Hematopoietic multipotent progenitor cell (in vitro differentiated cells): ENCODE measurements at regions not wholly inside any gene's neighbourhood (a gene's known extent, or its start where the extent isn't known, plus 50 kb on each side); places are given as distances from the start of the nearest gene placed in this dataset.
A peak's percentile ranks its signal among the peaks of the same experiment; 100 is the strongest.
"Not testable (repeated sequence)": the region's sequence is repeated elsewhere in the genome, so short reads cannot be mapped to it uniquely, and the experiment has no call there.

Experiments
- DNase-seq, 3 donors: peaks; one replicate each; pipeline ENCODE4 v3.0.0-alpha.2; 2011 to 2015; ENCODE audit warnings: low read depth in 2 of 3, low spot score in 2 of 3

DNA sequence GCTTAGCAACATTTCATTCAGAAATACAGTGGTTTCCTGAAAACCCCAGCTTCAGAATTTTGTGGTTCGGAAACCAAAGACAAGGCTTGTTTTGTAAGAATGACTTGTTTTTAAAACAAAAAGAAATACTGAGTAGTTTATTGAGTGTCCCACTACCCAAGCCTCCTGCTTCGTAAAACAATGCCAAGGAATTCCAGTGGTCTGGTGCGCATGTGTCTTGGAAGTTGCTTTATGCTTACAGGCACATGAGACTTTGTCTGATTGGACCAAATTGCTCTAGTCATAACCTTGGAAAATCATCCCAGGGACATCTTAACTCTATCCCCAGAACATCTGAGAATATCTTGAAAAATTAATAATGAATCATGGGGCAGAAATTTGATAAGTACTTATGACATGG is 77.1 kb upstream of the FST start:
- no peak for DNase-seq

DNA sequence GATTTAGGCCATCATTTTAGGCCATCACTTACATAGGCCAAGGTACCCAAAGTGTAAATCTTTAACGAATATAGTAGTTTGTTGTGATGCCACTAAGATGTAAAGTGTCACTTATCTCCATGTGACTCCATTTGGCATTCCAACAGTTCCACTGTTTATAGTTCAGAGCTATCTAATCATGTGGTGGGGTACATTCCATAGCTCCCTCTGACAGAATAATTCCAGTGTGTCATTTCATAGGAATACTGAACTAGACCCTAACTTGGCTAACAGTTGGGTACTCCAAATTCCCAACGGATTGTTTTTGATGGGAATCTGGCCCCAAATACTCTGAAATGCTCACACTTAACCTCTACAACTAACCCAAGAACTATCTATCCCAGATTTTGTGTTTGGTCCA is 76.7 kb upstream of the FST start:
- no peak for DNase-seq

DNA sequence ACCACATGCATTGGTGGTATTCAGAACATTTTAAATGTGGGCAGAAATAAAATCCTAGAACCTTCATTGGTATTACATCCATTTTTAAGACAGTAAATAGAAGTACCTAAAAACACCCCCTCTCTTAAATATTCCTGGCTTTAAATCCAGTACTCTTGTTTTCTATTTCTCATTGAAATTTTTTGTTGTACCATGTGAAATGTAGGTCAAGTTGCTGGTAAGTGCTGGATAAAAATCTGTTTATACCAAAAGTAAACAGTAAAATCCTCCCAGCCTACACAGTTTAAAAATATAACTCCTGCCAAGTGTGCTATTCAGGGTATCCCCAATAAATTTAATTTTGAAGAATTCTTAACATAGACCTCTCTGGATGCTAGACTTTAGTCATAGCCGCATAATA is 75.0 kb upstream of the FST start:
- DNase-seq, result no peak

DNA sequence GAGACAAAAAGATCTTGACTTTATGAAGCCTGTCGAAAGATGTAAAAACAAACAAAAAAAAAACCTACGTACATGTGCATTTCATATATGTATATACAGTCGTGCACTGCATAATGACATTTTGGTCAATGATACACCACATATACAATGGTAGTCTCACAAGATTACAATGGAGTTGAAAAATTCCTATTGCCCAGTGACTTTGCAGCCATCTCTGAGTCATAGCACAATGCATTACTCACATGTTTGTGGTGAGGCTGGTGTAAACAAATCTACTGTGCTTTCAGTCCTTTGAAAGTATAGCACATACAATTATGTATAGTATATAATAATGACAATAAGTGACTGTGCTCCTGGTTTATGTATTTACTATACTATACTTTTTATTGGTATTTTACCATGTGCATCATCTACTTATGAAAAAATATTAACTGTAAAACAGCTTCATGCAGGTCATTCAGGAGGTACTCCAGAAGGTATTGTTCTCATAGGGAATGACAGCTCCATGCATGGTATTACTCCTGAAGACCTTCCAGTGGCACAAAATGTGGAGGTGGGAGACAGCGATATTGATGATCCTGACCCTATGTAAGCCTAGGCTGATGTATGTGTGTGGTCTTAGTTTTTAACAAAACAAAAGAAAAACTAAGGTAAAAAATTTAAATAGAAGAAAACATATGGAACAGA is 73.7 kb upstream of the FST start:
- DNase-seq, result no peak

- DNase-seq, result no peak
Measured at GRCh38 chr5:53407373-53407772, 73.1 kb upstream of the FST start.

DNA sequence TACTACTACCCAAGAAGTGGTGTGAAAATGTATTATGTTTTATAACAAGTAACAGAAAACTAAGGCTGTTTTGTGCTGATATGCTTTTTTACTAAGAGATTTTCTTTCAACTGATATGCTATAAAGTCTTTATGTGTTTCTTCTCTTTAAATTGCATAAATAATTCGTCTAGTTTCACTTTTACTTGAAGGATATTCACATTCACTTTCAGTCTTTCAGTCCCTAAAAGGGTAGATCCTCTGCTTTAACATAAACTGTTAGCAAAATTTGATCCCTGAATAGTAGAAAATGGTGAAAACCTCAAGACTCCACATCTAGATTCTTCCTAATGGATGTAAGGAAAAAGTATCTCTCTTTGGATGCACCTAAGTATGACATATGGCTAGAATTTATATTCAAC is 69.0 kb upstream of the FST start:
- peak in 1 of 3 donors; percentile 2 for DNase-seq

DNA sequence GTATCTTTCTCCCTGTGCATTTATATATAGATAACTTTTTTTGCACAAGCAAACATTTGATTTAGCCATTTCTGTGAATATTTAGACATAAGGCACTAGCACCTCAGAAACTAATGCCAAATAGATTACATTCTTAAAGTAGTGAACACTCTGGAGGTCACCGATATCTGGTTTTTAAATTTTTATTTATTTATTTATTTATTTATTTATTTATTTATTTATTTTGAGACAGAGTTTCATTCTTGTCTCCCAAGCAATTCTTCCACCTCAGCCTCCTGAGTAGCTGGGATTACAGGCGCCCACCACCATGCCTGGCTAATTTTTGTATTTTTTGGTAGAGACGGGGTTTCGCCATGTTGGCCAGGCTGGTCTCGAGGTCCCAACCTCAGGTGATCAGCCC is 67.9 kb upstream of the FST start:
- DNase-seq, result not testable (repeated sequence)

- DNase-seq, result no peak
Measured at GRCh38 chr5:53416144-53416738, 64.2 kb upstream of the FST start.

DNA sequence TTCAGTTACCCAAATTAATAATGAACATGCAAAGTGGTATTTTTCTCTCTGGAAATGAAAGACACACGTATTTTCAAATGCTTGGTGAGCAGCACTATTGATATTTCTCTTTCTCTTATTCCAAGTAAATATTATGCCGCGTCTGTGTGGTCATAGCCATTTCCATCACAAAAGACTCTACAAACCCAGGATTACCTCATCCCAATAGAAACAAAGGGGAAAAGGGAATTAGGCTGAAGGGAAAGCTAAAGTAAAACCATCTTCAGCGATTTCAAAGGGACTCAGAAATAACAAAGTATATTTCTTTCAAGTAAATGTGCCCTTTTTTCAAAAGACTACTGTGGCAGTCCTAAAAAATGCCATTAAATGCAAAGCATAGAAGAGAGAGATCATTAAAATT is 62.0 kb upstream of the FST start:
- no peak for DNase-seq

DNA sequence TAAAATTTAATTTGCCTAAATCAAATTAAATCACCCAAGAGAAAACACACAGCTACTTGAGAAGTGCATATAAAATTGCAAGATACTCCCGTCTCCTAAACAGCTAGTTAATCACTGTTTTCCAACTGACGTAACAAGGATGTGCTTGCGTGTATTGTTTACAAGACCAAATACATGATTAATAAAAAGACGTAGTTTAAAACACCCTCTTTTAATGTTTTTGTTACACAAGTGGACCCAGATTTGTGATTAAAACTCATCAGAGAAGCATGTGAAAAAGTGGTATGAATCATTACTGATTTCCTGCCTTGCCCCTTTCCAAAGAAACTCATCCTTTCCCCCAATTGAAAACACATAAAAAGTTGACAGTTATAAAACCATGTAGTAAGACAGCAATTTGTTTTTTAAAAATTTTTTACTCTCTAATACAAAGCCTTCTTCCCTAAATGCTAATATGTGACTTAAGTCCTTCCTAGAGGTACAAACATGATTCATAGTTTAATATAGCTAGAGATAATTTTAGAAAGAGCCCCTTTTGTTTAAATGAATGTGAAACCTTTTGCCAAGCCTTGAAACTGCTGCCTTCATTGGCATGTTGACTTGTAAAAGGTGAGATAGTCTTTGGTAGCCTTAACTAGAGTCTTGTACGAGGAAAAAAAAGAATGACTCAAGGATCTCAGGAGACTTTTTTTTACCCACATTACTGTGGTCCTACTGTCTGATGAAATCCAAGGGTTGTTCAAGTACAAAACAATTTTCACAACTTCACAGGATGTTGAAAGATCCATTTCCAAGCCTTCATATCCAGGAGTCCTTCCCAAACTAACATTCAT is 61.4 kb upstream of the FST start:
- no peak for DNase-seq

DNA sequence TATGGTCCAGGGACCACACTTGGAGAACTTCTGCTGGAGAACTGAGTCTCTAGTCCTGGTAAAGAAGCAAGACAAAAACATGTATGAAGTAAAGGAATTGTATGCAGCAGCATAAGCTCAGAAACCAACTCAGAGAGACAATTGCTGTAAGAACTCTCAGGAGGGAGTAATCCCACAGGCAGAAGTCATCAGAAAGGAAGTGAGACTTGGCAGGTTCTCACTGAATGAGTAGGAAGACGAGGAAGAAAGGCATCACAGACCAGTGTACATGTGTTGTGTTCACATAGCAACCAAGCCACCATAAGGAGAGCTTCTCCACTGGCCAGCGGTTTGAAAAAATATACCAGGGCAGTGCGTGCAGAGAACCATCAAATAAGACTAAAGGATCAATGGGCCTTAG is 57.9 kb upstream of the FST start:
- DNase-seq, result no peak

DNA sequence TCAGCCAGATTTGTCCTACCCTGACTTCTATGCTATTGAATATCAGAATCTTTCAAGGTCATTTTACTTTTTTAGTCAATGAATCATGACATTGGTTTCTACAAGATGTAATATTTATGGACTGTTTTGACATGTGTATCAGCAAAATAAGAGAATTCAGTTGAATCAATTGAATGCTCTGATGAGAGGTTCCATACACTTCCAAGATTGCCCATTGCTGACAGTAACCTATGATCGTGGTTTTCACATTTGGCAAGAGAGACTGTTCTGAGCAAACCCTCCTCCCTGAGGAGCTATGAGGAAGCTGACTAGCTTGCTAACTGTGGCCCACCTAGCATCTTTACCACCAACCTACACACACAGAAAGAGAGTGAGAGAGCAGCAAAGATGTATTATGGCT is 56.7 kb upstream of the FST start:
- DNase-seq, result no peak

DNA sequence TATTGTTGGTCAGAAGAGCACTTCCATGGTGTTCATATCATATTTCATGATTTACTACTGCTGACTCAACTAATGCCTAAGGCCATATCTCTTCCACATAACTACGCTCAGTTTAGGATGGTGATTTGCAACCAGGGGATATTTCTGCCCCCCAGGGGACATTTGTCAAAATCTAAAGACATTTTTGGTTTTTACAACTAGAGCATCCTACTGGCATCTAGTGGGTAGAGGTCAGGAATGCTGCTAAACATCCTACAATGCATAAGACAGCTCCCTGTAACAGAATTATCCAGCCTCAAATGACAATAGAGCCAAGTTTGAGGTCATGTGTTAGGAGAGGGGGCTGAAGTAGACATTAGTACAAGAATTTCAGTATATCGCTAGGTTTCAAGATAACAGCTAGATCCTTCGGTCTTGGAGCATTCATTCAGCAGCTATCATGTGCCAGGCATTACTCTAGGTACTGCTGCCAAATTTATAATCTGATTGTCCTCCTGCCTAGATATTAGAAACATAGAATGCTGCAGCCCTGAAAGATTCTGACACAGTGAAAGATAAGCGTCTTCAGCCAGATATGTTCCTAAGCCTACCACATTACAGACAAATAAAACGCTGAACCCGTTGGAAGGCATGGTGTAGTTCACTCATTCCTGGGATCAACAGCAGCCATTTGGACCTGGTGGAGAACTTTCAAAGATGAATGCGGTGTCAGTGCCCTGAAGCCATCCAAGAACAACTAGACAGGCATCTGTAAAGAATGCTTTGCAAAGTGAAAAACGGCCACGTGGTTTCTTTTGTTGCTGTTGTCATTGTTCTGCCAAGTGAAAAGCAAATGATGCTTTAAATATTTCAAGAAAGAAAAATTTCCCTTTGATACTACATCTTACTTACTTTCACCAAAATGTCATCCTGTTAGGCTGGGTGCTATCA is 55.5 kb upstream of the FST start:
- DNase-seq, result no peak

- peak in 2 of 3 donors; percentile 22 to 62 for DNase-seq
Measured at GRCh38 chr5:53425687-53426511, 54.5 kb upstream of the FST start.

DNA sequence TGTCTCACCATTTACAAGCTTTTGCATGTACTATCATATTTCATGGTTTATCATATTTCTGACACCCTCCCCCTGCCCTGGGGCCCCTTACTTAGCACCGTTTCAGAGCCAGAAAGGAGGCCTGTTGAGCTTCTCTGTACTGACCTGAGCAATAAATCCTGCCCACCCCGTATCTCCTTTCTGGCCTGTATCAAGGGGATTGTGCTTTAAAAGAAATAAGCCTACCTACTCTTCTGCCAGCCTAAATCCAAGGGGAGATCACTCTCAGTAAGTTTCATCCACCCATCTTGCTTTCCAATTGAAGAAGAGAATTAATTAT is 54.0 kb upstream of the FST start:
- DNase-seq, result no peak

DNA sequence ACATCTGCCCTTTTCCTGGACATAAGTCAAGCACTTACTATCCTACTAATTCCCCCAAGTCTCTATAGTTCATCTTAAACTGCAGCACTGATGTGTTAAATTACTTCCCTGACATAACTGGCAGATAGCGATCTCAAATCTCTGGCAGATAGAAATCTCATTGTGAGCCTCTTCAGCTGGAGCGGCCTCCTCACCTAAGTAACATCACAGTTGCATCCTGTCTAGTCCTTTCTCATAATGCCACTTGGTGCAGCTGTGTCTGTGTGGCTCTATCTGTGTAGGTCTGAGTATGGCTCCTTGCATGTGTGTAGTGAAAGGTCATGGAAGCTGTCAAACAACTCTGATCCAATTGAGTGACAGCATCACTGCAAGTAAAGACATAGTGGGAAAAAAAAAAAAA is 53.6 kb upstream of the FST start:
- DNase-seq, result no peak

DNA sequence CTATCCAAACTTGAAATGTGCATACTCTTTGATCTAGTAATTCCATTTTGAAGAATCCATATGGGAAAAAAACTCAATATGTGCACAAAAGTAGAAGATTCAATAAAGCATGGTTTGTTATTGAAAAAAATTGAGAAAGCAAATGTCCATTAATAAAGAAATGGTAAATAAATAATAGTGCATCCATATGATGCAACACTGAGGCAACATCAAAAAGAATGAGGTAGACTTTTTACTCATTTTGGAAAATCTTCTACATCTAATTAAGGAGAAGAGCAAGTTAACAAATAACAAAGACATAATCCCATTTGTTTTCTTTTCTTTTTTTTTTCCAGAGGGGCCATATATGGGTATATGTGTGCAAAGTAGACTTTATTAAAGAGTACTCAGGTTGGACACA is 52.5 kb upstream of the FST start:
- DNase-seq, result no peak

DNA sequence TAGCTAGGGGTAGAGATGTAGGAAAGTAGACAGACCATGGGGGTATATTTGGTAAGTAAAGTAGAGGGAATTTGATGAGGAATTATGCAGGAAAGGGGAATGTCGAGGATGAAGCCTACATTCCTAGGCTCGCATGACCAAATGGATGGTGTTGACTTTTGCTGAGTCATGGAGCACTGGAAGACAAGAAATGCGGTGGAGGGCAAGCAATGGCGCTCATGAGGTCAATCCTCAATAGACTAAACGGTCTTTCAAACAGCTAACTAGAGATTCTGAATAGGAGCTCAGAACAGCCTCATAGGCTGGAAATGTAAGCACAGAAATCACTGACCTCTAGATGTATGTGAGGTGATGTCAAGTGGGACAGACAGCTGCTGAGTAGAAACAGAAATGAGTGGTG is 50.7 kb upstream of the FST start:
- no peak for DNase-seq

DNA sequence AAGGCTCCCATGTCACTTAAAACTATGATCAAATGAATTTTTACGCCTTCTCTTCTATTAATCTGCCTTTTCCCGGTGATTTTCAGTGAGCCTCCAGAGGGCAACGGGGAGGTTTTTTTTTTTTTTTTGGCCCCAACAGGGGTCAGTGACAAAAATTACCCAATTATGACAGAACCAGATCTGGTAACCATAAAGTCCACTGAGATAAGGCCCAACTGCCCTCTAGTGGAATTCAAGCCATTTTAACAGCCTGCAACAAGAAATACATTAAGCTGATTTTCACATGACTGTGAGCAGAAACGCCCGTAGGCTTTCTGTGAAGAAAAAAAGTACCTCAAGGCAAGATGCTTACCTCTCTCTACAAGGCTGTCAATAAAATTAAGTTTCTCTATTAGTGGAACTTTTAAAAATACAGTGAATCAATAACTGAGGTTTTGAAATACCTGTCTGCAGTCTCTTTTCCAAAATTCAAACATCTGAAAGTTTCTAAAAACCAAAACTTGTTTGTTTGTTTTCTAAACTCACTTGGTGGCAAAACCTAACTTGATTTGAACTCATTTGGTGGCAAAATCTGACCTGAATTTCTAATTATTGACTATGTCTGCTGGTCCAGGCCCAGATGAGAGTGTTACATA is 49.7 kb upstream of the FST start:
- DNase-seq, result peak in 2 of 3 donors; percentile 11 to 32
